Uterus (tissue), 2 donors: ENCODE measurements at regions not wholly inside any gene's neighbourhood (a gene's known extent, or its start where the extent isn't known, plus 50 kb on each side); places are given as distances from the start of the nearest gene placed in this dataset.

Experiments
- CTCF ChIP-seq, 4 experiments: fragments of 200-600 bp in 2 of 4; fragments of 450-650 bp in 2 of 4; sonication (generic) in 2 of 4; IDR thresholded peaks; one replicate each; pipeline ENCODE4 v1.5.1; 2016 to 2019; ENCODE audit warnings: antibody characterized with exemption in 4 of 4, mild to moderate bottlenecking in 2 of 4, moderate library complexity in 1 of 4
- POLR2A ChIP-seq, 2 donors: fragments of 450-650 bp; IDR thresholded peaks; one replicate each; pipeline ENCODE4 v1.6.1; 2016; ENCODE audit warnings: antibody characterized with exemption in 2 of 2, mild to moderate bottlenecking in 1 of 2, moderate library complexity in 1 of 2

- TF ChIP-seq CTCF (IDR thresholded peaks at IDR 0.05) (no peak), POLR2A (IDR thresholded peaks at IDR 0.05) (no peak)
These were observed 384.0 kb upstream of the KCNMB2 start for GRCh38 chr3:178152031-178152806.
